ENCODE measurements at regions not wholly inside any gene's neighbourhood (a gene's known extent, or its start where the extent isn't known, plus 50 kb on each side); places are given as distances from the start of the nearest gene placed in this dataset.

- TF ChIP-seq, protein P1, sequence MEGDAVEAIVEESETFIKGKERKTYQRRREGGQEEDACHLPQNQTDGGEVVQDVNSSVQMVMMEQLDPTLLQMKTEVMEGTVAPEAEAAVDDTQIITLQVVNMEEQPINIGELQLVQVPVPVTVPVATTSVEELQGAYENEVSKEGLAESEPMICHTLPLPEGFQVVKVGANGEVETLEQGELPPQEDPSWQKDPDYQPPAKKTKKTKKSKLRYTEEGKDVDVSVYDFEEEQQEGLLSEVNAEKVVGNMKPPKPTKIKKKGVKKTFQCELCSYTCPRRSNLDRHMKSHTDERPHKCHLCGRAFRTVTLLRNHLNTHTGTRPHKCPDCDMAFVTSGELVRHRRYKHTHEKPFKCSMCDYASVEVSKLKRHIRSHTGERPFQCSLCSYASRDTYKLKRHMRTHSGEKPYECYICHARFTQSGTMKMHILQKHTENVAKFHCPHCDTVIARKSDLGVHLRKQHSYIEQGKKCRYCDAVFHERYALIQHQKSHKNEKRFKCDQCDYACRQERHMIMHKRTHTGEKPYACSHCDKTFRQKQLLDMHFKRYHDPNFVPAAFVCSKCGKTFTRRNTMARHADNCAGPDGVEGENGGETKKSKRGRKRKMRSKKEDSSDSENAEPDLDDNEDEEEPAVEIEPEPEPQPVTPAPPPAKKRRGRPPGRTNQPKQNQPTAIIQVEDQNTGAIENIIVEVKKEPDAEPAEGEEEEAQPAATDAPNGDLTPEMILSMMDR (IDR thresholded peaks at IDR 0.05 in 8 of 11, conservative IDR thresholded peaks at IDR 0.05 in 3 of 11): no peak
- no peak for TF ChIP-seq POLR2A (IDR thresholded peaks at IDR 0.05)
These were observed 293.3 kb upstream of the RGMA start for GRCh38 chr15:93382200-93382820.

Data from spleen (tissue), 7 donors.